ENCODE measurements at regions not wholly inside any gene's neighbourhood (a gene's known extent, or its start where the extent isn't known, plus 50 kb on each side); places are given as distances from the start of the nearest gene placed in this dataset.
"Not testable (repeated sequence)": the region's sequence is repeated elsewhere in the genome, so short reads cannot be mapped to it uniquely, and the experiment has no call there.

DNA sequence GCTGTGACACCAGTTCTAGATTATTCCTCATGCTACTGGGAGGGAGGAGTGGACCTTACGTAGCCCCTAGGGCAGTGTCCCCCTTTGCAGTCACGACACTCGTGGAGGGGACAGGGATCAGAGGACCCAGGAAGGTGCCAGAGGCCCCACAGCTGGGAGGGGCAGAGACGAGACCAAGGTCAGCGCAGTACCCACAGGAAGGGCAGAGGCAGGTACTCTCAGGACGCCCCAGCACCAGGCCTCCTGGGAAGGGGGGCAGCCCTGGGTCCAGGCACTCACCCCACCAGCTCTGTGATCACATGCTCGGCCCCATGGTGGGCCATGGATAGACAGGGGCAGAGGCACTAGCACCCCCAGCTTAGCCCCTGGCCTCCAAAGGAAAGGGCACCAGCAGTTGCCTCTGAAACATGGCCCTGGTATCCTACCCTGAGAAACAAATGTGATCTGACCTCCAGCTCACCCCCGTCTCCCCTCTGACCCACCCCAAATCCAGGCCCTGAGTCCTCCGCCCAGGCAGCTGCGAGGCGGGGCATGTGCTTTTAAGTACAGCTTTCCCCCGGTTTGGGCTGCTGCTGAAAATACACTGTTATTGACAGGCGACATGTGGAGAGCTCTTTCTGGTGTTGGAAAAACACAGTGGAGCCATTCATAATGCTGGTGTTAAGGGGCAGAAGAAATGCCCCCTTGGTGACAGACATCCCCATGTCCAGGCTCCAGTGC lies 361.9 kb downstream of the C16orf95 start:
- no peak for DNase-seq (ENCODE audit: low read depth)

GRCh38 chr16:86956437-86956836 lies 360.8 kb downstream of the C16orf95 start:
- DNase-seq (ENCODE audit: low read depth): no peak

- DNase-seq (ENCODE audit: low read depth): not testable (repeated sequence)
Observed at GRCh38 chr16:86957662-86958198, 359.5 kb downstream of the C16orf95 start.

DNA sequence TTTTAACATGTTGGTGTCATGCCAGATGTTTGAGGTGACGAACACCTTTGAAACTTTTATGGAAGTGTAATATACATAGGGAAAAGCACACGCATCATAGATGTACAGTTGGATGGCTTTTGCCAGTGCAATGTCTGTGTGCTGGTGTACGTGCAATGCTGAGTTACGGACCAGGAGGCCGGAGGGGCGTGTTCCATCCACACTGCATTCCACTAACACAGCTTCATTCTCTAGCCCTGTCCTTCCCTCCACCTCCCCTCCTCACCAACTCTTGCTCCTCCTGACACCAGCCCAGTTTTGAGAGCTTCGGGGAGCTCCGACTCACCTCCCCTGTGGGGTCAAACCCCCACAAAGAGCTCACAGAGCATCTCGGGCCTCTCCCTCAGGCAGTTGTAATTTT lies 358.8 kb downstream of the C16orf95 start:
- DNase-seq (ENCODE audit: low read depth): no peak

GRCh38 chr16:86959091-86959651 lies 358.0 kb downstream of the C16orf95 start:
- no peak for DNase-seq (ENCODE audit: low read depth)

- DNase-seq (ENCODE audit: low read depth): no peak
Observed at GRCh38 chr16:86959729-86960128, 357.5 kb downstream of the C16orf95 start.

DNA sequence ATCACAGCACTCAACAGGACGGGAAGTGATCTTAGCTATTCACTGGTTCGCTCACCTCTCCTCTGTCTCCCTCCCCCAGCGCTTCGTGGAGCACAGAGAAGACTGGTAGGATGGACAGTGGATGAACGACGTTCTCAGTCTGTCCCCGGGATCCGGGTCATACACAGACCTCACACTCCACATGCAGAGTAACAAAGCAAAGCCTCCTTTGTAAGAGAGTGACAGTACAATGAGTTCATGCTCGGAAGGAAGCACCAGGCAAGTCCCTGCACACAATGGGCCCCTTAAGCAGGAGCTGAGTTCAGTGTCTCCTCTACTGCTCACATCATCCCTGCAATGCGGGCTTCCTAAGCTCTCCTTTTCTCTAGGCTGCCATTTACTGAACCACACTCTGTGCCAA lies 356.9 kb downstream of the C16orf95 start:
- no peak for DNase-seq (ENCODE audit: low read depth)

- DNase-seq (ENCODE audit: low read depth): no peak
Observed at GRCh38 chr16:86961171-86961601, 356.0 kb downstream of the C16orf95 start.

DNA sequence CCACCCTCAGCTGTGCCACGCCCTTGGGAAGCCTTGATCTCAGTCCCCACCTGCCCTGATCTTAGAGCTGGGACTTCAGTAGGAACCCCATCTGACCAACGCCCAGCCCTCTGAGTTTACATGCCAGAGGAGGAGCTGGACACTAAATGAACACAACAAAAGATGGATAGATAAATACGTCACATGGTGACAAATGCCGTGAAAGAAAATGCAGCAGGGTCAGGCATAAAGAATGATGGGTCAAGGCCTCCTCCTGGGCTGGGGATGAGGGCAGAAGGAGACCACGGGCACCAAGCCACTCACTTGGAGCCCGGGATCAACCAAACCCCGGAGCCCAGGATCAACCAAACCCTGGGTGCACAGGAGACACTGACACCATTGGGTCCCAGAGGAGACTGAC lies 354.9 kb downstream of the C16orf95 start:
- DNase-seq (ENCODE audit: low read depth): no peak

DNA sequence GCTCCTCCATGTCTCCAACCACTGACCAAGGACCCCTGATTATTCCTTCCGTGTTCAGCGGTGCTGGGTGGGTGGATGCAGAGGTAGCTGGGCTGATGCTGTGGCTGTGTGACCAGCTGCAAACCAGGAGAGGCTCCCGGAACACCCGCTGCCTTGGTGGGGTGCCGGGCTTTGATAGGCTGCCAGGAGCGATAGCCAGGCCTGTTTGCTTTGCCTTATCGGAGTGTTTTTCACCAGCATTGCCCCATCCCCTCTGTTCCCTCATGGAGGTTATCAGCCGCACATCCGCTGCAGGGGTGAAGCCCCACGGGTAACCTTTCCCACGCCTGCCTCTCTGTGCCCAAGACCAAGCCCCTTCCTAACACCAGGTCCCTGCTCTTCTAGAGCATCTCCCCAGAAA lies 354.3 kb downstream of the C16orf95 start:
- no peak for DNase-seq (ENCODE audit: low read depth)

DNA sequence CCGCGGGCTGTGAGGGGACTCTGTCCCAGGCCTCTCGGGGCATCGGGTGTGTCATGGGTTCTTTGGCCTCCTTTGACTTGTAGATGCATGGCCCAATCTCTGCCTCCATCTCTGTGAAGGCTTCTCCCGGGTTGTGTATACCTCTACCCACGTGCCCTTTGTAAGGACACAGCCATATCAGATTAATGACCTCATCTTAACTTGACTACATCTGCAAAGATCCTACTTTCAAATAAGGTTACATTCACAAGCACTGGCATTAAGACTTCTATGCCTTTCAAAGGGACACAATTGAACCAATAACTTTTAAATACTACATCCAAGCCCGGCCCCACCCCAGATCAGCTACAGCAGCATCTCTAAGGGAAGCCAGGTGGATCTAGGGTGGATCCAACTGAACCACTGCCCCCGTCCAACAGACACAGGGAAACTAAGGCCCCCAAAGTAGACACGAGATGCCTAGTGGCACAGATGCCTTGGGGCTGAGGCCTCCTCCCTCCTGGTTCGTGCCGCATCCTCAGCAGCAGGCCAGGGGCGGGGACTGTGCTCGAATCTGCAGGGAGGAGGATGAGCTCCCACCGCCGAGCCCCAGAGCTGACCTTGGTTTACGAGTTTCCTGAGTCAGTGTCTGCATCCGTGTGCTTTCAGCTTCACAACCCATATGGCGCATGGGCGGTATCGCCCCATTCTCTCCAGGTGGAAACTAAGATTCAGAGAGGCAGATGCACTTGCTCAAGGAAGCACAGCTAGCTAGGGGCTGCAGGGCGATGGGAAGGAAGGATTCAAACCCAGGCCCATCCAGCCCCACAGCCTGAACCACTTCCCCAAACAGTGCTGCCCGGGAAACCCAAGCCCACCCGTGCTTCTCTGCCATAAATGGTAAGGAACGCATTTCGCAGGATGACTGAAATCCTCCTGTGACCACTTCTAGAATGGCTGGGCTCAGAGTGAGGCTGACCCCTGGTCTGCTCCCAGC lies 353.3 kb downstream of the C16orf95 start:
- DNase-seq (ENCODE audit: low read depth): no peak

DNA sequence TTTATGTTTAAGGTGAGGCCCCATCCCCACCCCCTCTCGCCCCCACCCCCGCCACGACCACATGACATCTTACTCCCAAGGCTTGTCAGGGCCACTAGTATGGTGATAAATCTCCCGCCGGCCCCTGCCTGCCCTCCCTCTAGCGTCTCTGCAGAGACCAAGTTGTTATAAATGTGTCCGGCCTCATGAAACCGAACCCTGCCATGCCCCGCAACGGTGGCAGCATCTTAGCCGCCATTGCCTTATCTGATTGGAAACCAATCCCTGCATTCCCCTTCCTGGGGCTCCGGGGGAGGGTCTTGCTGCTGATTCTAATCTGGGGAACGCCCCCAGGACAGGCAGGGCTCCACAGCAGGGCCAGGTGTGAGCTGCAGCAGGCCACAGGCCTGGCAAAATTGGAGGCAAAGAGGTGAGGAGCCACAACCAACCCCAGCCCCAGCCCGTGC lies 352.4 kb downstream of the C16orf95 start:
- DNase-seq (ENCODE audit: low read depth): no peak

GRCh38 chr16:86965331-86965730 lies 351.9 kb downstream of the C16orf95 start:
- DNase-seq (ENCODE audit: low read depth): no peak

- no peak for DNase-seq (ENCODE audit: low read depth)
Observed at GRCh38 chr16:86965840-86966550, 351.2 kb downstream of the C16orf95 start.

DNA sequence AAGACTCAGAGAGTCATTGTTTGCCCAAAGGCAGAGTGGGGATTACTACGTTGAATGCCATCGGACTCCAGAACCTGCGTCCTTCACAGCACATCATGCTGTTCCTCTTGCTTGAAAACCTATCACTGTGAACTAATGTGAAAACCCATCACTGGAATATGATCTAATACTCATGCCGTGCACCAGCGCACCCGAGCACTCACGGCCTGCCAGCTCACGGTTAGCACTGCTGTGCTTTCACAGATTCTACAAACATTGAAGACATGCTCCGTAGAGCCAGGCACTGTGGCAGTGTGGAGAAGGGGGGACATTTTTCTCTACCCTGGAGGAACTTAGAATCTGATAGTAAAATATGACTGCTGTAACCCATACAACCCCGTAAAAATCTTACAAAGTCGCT lies 350.4 kb downstream of the C16orf95 start:
- DNase-seq (ENCODE audit: low read depth): no peak

- no peak for DNase-seq (ENCODE audit: low read depth)
Observed at GRCh38 chr16:86968866-86969265, 348.3 kb downstream of the C16orf95 start.

- no peak for DNase-seq (ENCODE audit: low read depth)
Observed at GRCh38 chr16:86969716-86970115, 347.5 kb downstream of the C16orf95 start.

DNA sequence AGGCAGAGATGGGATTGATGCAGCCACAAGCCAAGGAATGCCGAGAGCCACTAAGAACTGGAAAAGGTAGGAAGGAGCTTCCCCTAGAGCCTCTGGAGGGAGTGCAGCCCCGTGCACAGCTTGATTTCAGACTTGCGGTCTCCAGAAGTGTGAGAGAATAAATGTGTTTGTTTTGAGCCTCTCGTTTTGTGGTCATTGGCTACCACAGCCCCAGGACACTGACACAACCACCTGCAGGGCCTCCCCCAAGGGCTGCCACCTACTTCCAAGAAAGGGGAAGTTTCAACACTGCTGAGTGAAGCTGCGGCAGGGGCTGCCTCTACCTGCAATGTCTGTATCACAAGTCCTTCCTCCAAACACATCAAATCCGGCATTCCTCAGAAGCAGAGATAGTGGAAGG lies 346.9 kb downstream of the C16orf95 start:
- no peak for DNase-seq (ENCODE audit: low read depth)

DNA sequence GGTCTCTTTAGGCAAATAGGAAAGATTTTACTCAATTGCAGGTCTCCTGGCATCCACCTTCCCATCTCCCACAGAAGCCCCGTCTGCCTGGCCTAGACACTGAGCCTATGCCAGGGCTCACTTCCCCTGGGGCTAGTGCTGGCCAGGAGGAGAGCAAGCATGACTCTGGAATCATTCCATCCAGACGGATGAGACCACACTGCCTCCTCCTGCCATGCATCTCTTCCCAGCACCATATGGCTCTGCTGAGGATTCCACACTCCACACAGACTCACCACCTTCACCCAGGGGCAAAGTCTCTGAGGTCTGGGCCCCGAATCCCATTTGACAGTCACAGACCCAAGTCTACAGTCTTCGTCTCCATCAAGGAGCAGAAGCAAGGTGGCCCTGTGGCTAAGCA lies 346.5 kb downstream of the C16orf95 start:
- no peak for DNase-seq (ENCODE audit: low read depth)

- no peak for DNase-seq (ENCODE audit: low read depth)
Observed at GRCh38 chr16:86971251-86971650, 345.9 kb downstream of the C16orf95 start.

GRCh38 chr16:86974120-86974519 lies 343.1 kb downstream of the C16orf95 start:
- no peak for DNase-seq (ENCODE audit: low read depth)

- DNase-seq (ENCODE audit: low read depth): no peak
Observed at GRCh38 chr16:86975445-86975844, 341.7 kb downstream of the C16orf95 start.
